HG03342 (cell line): ENCODE measurements at regions not wholly inside any gene's neighbourhood (a gene's known extent, or its start where the extent isn't known, plus 50 kb on each side); places are given as distances from the start of the nearest gene placed in this dataset.
"Not testable (repeated sequence)": the region's sequence is repeated elsewhere in the genome, so short reads cannot be mapped to it uniquely, and the experiment has no call there.

ENCODE experiments used
- ATAC-seq: cut with Tn5 transposase; IDR thresholded peaks from one replicate; pipeline ENCODE4 v1.9.1; 2021; ENCODE audit warnings: mild to moderate bottlenecking, moderate library complexity; ENCODE audit not compliant: unreplicated experiment

DNA sequence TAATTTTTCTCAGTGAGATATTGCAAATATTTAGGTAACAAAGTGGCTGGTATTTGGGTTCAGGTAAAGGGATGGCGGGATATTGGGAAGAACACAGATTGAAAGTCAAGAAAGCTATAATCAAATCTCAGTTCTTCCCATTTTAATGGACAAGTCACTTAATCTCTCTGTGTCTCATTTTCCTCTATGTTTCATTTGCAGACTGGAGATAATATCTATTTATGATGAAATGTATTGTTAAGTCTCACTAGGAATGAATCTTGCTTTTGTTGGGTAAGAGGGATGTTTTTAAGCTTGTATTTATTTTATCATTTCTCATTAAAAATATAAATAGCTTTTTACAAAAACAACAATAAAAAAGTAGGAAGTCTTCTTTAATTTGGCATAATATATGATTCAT, 175.4 kb downstream of the ISL1 start:
- ATAC-seq: no peak

DNA sequence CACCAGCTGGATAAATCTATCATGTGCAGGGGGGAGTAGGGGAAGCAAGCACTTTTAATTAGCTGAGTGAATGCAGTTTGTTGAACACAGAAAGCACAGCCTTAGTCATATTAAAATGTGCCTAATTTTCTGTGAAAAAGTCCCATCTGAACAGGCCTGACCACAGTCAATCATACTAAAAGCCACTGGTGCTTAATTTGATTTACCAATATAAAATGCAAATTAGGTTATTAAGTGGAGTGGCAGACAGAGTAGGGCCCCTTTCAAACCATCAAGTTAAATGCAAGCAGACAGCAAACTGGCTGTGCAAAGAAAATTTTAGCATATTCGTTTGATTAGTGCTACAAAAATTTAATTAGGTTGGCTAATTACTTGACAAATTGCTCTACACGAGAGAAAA, 176.1 kb downstream of the ISL1 start:
- ATAC-seq: no peak

DNA sequence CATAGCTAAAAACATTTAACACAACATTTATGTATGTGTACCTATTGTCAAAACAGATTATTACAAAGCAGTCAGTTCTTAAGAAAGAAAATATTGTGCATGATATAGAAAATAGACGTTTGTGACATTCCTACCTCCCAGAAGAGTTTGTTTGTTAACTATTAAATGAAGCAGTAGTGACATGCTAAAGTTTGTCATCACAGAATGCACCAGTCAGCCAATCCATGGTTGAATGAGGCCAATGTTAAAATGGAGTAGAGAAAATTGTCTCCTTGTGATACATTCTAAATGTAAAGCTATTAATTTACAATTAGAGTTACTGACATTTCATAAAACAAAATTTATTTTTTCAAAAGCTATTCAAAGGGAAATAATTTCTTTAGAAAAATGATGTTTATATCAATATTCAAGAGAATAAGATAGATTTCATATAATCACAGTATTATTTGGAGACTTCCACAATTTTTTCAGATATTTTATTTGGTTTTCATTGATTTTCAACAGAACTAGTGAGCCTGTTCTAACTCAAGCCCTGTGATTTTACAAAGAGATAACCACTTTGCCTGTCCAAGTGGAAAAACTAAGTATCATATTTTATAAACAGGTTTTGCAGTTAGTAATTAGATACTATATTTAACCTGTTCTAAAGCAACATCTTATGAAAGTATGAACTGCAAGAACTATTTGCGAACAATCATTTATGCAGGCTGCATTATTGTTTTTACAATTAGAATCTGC, 176.8 kb downstream of the ISL1 start:
- ATAC-seq: no peak

DNA sequence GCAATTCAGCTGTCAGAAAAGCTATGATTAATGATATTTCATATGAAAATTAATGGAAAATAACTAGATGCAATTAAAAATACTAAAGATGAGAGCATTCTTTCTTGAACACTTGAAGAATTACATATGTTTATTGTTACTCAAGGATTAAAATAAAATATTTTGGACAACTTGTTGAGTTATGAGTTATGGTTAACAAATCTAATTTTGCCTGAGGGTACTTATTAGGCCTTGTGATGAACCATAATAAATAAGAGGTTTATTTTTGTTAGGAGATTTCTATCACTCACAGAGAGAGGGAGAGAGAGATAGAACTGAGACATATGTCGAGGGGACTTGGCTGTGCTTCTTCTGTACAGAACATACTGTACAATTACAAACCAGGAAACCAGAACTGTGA, 183.7 kb downstream of the ISL1 start:
- ATAC-seq: no peak

DNA sequence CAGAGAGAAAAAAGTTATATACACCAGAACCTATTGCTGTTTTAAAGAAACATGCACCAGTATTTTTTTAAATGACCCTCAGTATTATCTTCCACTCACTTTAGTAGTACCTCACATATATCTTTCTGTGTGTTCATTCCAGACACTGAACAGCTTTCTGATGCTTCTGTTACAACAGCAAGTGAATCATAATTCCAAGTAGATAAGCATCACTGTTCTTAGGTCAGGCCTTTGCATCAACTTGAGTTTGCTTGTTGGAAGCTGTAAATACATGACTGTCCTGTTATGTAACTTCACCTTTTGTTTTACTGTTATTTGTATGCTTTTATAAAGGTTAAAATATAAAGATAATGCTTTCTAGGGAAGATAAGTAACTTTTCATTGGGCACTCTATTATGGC, 184.4 kb downstream of the ISL1 start:
- no peak for ATAC-seq

DNA sequence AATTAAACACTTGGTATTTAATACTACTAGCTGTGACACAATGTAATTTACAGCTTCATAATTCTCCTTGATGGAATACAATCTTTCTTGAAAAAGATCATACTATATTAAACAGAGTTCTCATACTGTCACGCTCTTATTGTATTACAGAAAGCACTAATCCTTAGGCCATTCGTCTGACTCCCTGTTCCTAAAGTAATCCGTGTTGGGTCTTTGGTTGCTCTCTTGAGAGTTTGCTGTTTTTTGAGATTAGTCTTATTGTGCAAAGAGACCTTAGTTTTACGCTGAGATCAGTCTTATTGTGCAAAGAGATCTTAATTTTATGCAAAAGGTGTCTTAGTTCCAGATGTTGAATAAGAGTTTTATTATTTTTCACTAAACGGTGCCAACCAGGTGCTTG, 190.6 kb downstream of the ISL1 start:
- no peak for ATAC-seq

DNA sequence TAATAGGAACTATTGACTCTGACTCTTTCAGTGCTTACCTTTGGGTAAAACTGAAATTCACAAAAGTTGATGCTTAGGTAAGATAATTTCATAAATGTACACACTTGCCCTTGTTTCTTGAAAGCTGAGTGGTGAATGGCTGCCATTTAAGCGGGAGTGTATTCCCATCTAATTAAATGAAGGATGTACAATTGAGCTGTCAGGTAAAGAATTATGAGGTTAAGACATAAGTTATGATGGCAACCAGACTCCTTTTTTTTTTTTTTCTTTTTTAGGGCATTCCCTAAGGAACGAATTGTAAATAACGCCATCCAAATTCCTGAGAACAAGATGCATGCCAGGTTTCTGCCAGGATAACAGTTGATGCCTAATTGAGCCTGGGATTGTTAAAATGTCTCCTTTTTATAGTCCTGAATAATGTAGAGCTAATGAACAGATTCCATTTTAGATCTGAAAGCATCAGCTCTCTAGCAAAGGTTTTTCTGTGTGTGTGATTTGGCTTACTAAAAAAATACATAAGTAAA, 199.7 kb downstream of the ISL1 start:
- ATAC-seq: no peak

DNA sequence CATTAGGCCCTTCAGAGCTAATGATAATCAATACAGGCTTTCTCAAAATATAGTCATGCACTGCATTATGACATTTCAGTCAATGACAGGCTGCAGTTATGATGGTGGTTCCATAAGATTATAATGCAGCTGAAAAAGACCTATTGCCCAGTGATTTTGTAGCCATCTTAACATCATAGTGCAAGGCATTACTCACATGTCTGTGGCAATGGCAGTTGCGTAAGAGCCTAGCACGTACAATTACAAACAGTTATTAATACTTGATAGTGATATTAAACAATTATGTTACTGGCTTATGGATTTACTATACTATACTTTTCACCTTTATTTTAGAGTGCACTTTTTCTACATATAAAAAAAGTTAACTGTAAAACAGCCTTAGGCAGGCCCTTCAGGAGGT, 214.8 kb downstream of the ISL1 start:
- ATAC-seq: no peak

DNA sequence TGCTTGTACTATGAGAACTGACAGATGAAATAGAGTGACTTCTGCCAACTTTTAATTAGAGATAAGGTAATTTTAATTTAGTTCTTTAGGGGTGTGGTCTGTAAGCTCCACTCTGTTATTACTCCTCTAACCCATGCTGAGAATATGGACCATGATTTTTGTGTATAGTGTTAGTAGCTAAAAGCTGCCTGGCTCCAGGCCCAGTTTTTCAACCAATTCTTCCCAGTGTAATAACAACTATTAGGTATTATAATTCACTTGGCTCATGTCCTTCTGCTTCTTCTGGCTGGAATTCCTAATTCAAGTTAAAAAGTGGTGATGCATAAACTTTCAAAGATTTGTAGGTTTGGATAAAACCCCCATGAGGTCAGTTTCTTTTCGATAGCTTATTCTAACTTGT, 216.3 kb downstream of the ISL1 start:
- ATAC-seq: no peak

DNA sequence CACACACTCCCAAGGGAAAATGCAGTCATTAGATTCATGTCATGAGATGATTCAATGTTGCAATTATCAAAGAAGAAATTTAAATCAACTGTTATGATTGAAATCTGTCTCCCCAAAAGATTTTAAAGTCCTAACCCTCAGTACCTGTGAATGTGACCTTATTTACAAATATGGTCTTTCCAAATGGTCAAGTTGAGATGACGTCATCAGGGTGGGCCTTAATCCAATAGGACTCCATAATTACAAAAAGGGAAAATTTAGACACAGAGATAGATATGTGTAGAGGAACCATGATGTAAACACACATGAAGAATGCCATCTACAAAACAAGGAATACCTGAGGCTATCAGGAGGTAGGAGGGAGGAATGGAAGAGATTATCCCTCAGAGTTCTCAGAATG, 221.1 kb downstream of the ISL1 start:
- no peak for ATAC-seq

DNA sequence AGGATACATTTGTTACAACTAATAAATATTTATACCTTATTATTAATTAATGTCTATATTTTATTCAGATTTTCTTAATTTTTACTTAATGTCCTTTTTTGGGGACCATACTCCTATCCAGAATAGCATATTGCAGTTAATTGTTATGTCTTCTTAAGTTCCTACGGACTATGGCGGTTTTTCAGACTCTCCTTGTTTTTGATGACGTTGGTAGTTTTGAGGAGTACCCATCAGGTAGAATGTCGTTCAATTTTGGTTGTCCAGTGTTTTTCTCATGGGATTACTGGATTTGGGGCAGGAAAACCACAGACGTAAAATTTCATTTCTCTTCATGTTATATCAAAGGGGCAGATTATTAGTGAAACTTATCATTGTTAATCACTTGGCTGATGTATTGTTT, 223.7 kb downstream of the ISL1 start:
- ATAC-seq: no peak

DNA sequence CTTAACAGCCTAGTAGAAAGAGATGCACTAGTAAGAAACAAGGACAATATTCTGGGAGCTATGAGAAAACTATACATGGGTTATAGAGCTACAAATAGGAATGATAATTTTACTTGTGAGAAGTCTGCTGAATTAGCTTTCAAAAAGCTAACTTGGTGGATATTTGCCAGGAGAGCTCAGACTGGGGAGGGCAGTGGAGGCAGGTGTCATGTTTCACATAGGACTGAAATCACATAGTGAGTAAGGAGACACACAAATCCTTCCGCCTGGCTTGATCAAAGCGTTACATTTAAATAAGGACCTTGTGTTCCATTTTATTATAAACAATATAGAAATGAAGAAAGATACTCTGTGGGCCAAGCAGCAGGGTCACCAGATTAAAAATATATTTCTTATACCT, 235.0 kb downstream of the ISL1 start:
- ATAC-seq: no peak

DNA sequence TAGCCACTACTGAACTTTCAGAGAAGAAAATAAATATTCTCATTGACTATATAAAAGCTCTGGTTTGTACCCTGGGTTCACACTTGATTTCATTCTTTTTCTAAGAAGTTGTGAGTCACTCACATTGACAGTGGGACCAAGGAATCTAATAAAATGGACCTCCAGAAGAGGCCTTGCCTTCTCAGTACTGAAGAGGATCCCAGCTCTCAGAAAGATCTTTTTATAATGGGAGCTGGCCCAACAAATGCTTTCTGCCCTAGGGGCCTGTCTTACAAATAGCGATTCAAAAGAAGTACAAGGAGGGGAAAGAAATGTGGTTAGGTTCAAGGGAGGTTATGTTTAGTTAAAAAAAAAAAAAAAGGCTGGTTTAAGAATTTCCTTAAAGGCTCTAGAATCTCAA, 237.9 kb downstream of the ISL1 start:
- ATAC-seq: no peak

DNA sequence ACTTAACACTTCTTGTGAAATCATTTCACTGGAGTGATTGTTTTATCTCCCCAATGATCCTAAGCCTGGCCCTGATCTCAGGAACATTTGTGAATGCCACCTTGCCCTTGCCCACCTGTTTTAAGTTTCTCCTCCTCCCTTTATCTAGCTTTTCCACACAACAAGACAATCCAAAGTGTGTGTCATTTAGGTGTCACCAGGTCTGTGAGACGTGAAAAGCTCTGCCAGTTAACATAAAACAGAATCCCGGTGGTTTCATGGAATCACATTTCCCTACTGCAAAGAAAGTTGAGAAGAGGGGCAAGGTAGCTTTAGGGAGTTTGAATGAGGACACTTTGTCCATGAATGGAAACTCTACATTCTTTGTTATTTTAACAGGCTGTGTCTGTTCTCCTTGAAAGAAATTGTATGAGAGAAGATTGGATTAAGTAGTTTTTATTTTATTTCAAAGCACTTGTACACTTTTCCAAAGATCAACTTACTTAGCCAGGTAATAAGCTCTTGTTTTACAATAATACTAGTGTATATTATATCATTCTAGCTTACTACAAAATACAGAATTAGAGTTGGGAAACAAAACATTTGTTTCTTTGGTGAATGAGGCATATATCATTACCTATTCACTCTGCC, 239.0 kb downstream of the ISL1 start:
- no peak for ATAC-seq

DNA sequence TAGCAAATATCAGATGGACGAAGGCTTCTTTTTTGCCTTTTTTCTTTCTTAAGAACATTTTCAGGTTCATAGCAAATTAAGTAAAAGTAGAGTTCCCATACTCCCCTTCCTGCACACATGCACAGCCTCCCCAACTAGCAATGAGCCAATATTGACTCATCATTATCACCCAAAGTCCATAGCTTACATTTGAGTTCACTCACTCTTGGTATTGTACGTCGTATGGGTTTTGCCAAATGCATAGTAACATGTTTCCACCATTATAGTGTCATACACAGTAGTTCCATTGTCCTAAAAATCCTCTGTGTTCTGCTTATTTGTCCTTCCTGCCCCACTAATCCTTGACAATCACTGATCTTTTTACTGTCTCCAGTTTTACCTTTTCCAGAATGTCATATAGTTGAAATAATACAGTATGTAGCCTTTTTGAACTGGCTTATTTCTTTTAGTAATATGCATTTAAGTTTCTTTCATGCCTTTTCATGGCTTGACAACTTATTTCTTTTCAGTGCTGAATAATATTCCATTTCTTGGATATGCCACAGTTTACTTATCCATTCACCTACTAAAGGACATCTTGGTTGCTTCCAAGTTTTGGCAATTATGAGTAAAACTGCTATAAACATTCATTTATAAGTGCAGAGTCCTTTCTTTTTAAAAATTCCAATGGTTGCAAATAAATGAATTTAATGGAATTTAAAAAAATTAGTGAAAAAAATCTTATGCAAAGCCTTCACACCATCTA, 242.1 kb downstream of the ISL1 start:
- no peak for ATAC-seq

DNA sequence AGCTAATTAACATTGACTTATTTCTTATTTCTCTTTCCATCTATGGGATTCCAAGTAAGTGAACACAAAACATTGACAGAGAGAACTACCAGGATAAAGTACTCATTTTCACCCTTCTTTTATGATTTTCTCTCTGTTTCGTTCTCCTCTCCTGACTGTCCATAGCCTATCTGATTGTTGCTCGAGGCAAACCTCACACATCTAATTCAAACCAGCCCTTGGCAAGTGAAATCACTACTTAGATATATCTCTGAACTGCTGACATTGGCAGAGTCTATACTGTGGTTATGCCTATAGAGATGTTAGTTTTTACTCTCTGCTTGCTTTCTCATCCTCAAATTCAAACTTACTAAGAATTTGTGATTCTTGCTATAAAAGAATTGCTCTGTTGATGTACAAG, 248.8 kb downstream of the ISL1 start:
- no peak for ATAC-seq

DNA sequence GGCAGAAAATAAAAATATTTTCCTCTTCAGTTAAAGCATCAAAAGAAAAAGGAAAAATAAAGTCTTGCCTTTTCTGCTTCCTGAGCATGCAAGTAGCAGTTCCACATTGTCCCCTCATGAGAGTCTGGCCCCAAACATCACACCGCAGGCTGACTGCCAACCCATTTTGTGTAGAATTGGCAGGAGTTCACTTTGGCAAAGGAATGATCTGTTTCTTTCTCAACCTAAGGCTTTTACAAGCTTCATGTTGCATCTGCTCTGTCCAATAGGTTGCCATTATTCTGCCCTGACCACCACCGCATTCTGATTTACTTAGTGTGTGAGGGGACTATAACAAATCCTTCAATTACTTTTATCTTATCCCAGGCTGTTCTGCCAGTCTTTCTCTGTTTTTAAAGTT, 249.5 kb downstream of the ISL1 start:
- no peak for ATAC-seq

DNA sequence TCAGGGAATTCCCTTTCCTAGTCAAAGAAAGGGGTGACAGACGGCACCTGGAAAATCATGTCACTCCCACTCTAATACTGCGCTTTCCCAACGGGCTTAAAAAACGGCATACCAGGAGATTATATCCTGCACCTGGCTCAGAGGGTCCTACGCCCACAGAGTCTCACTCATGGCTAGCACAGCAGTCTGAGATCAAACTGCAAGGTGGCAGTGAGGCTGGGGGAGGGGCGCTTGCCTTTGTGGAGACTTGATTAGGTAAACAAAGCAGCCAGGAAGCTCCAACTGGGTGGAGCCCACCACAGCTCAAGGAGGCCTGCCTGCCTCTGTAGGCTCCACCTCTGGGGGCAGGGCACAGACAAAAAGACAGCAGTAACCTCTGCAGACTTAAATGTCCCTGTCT, 253.7 kb downstream of the ISL1 start:
- not testable (repeated sequence) for ATAC-seq

DNA sequence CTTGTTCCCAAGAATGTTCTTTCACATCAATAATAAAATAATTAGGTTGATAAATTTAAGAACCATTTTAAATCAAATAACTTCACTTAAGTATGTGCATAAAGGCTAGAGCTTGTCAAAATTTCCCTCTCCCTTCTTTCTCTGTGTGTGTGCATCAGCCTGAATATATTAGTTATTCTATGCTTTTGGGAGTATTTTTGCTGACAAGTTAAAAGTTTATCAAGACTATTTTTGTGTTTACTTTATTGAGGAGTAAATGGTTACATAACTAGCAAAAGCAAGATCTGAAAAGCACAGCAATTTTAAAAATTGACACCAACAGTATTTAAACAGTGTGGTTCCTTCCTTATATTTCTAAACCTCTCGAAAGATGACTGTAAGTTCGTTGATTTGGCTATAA, 261.7 kb downstream of the ISL1 start:
- ATAC-seq: no peak

DNA sequence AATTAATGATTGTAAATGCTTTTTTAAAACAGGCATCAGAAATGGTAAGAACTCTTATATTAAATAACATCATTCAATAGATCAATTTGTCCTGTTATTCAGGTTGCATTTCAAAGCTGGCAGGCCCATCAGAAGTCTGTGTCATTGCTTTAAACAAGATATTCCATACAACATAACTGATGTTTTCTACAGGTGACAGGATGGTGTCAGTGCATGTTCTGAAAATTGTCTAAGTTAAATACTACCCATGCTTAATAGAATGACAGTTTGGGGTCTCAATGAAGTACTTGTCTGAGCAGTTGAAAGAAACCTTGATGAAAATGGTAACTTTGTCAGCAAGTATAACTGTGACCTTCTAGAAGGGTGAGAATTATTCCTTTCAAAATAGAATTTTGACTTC, 263.2 kb downstream of the ISL1 start:
- no peak for ATAC-seq

DNA sequence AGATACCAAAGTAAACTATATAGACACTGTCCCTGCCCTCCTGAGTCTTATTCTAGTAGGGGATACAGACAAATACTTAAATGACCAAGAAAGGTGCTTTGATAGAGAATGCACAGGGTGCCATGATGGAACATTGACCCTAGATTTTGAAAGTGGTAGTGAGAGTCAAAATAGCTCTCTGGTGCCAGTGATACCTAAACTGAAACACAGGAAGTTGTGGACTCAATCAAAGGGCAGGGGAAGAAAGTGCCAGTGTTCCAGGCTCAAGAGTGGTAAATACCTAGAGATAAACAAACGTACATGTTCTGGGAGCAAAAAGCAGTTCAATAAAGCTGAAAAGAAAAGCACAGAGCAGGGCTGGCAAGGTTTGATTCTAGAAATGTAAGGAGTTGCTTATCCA, 267.6 kb downstream of the ISL1 start:
- ATAC-seq: no peak

DNA sequence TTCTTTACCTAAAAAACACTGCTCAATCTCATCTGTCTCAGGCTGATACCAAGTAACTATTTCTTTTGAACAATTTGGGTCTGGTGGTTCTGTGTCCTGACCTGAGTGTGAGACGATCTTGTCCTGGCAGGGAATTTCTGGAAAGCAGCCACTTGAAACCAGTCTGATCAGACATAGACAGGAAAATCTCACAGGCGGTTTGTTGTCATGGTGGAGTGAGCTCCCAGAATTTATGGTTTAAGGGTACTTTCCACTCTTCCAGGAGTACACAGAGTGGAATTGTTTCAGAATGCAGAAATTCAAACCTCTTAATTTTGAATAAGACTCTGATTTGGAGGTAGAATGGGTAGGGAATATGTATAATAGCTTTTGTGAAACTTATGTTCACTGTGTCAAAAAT, 268.2 kb downstream of the ISL1 start:
- no peak for ATAC-seq
